HG03175 (cell line): ENCODE measurements at regions not wholly inside any gene's neighbourhood (a gene's known extent, or its start where the extent isn't known, plus 50 kb on each side); places are given as distances from the start of the nearest gene placed in this dataset.
A peak's percentile ranks its signal among the peaks of the same experiment; 100 is the strongest.
"Not testable (repeated sequence)": the region's sequence is repeated elsewhere in the genome, so short reads cannot be mapped to it uniquely, and the experiment has no call there.

Experiments used
- ATAC-seq: cut with Tn5 transposase; IDR thresholded peaks from one replicate; pipeline ENCODE4 v1.9.1; 2021; ENCODE audit warnings: mild to moderate bottlenecking, moderate library complexity; ENCODE audit not compliant: unreplicated experiment

DNA sequence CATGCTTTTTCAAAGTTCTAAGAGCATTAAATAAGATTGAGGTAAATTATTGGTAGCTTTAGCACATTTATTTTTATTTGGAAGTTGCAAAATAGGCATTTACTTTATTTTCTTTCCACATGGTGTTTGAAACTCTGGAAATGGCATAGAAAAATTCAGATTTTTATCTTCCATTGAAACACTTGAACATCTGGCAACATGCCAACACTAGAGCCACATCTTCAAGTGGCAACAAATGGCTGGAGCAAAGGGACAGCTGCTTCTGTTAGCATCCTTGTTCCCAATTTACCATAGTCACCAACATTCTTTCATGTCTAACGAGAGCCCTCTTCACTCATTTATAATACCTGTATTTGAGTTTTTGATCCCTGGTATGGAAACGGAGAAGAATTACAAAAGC, 539.9 kb downstream of the ZNF608 start:
- ATAC-seq, result no peak

GRCh38 chr5:124203303-124203702, 543.1 kb downstream of the ZNF608 start:
- no peak for ATAC-seq

DNA sequence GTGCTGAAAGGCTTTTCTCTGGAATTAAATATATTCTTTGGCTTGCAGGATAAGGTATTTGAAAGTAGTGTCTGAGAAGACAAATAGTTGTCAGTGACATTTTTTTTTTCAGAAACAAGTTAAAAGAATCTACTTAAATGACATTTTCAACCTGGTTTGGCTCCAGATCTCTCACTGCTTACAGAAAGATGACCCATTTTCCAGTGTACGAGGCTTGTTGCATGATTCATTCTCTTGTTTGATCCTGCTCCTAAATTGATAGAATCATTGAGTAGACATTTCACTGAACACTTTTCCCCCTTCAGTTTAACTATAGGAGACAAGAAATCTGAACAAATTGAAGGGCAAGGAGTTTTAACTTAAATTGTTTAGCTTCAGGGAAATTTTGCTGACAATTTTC, 546.1 kb downstream of the ZNF608 start:
- ATAC-seq, result no peak

DNA sequence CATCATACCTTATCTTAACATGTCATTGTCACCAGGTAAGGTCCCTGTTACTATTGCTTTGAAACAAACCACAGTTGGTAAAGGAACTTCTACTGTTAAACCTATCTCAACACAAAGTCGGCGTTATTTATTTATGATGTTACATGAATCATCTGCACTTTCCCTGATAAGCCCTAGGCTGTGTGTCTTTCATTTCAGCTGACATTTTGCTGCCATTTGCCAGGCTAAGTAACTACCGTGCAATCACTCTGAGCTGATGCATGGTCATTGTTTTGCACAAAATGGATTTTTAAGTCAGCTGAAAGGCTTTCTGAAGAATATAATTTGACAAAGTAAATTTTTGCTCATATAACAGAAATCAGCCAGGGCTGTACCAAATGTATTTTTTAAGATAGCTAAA, 546.5 kb downstream of the ZNF608 start:
- no peak for ATAC-seq

DNA sequence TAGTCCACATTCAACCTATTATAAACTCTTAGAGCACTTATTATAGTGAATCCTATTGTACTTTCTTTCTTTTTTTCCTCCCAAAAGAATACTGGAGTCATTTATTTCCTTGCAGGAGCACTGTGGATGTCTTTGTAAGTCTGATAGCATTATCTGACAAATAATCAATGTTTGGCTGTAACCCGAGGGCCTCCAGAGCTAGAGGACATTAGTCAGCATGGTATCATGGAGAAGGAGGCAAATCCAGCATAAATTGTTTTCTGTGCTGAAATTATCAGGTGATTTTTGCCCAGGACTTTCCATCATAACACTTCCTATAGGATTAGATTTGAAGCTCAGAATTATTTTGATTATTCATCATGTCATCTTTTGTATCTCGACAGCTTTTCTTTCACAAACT, 551.0 kb downstream of the ZNF608 start:
- no peak for ATAC-seq

- ATAC-seq, result no peak
Measured at GRCh38 chr5:124194282-124194681, 552.2 kb downstream of the ZNF608 start.

DNA sequence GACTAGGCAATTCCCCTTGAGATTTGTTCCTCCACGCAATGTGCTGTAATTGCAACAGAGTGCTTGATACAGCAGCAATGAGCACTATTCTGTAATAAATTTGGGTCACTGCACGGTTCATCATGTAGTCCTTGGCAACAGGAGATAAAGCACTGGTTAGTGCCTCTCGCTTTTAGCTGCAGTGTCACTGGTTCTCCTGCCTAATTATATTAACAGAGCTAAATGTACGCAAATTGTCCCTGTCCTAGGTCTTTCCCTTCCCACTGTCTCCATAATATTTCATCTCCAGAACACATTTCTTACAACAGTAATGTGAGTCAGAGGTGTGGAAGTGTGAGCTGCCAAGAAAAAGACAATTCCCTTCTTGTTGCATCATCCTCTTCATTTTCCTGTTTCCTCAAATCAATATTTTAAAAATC, 553.1 kb downstream of the ZNF608 start:
- no peak for ATAC-seq

DNA sequence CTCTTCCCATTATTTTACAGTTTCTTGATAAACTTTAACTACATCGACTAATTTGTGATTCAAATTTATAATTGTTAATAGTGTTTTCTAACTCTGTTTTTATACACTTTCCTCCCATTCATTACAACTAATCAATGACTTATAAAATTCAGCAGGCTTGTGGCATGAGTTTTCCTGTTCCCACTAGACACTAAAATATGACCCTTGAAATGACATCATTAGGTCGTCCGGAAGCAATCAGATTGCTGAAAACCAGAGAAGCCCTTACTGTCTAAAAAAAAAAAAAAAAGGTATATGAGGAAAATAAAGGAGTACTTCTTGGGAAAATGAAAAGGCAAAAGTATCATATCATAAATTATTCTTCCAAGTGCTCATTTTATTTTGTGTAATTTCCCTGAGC, 553.7 kb downstream of the ZNF608 start:
- no peak for ATAC-seq

DNA sequence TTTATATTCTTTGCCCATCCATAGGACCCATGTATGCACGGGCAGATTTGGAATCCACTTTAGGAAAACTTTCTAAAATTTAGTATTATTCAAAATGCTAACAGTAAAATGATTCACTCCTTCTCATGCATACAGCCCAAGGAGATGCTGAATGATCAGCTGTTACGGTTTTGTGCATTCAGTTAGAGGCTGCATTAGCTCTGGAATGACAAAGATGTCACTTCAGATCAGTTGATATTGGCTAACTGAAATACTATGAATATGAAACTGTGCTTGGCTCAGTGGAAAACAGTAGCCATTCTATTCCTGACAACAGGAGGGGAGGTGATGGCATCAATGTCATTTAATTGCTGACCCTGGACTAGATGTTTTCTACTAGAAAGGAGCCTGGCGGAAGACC, 560.7 kb downstream of the ZNF608 start:
- ATAC-seq, result no peak

GRCh38 chr5:124182133-124182532, 564.3 kb downstream of the ZNF608 start:
- no peak for ATAC-seq

DNA sequence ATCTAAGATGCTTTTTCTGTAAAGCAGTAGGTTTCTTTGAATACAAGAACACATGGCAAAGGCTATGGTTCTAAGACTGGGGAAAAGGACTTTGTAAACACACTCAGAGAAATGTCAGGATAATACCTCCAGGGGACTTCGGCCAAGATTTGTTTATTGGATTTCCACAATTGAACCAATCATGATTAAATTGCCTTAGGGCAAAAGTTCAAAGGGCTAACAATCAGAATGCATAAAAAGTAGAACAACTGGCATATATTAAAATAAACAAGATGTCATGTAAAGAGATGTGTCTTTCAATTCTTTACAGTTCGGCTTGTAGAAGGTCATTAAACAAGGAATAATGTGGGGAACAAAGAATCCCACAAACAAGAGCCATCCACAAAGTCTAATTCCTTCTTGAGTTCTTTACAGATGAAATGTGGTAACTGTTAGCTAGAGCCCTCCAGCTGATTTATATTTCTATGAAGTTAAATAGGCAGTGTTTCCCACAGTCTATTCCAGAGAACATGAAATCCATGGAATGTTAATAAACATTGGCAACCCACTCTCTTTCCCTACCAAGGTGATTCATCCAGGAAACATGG, 565.5 kb downstream of the ZNF608 start:
- no peak for ATAC-seq

GRCh38 chr5:124180299-124180874, 566.1 kb downstream of the ZNF608 start:
- no peak for ATAC-seq

DNA sequence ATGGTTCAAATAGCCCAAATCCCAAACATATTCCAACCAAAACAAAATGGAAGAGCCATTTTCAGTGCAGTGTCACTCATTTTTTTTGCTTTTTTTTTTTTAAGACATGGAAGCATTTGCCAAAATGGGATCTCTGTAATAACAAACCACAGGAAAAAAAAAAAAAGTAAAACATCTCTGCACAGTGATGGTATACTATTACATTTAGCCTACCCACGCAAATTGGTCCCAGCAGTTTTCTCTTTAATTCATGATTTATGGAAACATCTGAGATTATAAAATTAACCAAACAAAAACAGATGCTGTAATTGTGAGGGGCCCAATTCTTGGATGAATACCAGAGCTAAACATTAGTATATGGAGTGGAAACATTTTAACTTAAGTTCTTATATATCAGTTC, 566.6 kb downstream of the ZNF608 start:
- no peak for ATAC-seq

GRCh38 chr5:124178050-124178449, 568.4 kb downstream of the ZNF608 start:
- ATAC-seq, result no peak

DNA sequence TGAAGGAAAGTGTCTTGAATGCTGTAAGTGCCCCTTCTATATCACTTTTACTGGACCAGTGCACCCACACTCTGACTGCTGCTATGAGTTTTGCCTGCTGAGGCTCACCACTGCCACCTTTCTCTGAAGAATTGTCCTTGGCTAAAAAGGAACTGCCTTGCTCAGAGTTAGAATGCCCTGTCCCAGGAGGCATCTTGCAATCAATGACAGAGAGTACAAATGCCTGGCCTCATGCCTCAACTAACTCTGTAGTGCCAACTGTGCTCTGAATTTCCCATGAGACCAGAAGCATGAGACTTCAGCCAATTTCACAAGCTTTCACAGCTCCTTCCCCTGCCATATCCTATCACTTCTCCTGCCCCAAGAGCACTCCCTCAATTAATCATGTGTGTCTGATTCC, 569.7 kb downstream of the ZNF608 start:
- no peak for ATAC-seq

DNA sequence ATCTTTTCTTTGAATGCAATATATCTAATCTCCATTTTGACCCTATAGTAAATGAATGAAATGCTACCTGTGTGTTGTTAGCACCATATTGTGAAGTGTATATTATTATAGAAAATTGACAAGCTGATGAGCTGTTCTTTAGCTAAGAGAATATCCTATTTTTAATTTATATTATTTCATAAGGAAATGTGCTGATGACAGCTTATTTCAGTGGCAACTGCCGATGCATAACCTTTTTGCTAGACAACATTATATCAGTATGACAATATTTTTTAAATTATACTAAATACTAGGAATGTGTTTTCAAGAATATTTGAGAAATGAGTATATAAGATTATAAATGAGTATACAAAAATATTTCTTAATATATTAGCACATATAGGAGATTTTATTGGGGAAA, 573.1 kb downstream of the ZNF608 start:
- no peak for ATAC-seq

- ATAC-seq, result no peak
Measured at GRCh38 chr5:124172389-124173003, 573.9 kb downstream of the ZNF608 start.

DNA sequence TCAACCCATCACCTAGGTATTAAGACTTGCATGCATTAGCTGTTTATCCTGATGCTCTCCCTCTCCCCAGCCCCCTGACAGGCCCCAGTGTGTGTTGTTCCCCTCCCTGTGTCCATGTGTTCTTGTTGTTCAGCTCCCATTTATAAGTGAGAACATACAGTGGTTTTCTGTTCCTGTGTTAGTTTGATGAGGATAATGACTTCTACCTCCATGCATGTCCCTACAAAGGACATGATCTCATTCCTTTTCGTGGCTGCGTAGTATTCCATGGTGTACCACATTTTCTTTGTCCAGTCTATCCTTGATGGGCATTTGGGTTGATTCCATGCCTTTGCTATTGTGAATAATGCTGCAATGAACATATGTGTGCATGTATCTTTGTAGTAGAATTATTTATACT, 578.3 kb downstream of the ZNF608 start:
- ATAC-seq, result not testable (repeated sequence)

GRCh38 chr5:124162767-124163532, 583.5 kb downstream of the ZNF608 start:
- no peak for ATAC-seq

DNA sequence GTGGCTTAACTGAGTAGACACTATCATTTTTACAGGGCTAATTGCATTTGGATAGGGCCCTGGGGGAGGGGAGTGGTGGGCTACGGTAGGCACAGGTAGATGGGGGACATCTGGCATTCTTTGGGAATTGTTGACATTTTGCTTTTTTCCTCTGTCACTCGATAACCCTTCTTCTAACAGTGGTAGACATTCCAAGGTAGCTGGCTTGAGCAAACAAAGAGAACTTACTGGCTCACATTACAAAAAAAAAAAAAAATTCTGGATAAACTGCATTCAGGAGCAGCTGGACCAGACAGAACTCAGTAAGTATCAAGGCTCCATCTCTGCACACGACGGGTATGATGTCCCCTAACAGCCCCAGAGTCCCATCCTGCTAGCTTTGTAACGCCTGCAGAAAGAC, 585.2 kb downstream of the ZNF608 start:
- no peak for ATAC-seq

DNA sequence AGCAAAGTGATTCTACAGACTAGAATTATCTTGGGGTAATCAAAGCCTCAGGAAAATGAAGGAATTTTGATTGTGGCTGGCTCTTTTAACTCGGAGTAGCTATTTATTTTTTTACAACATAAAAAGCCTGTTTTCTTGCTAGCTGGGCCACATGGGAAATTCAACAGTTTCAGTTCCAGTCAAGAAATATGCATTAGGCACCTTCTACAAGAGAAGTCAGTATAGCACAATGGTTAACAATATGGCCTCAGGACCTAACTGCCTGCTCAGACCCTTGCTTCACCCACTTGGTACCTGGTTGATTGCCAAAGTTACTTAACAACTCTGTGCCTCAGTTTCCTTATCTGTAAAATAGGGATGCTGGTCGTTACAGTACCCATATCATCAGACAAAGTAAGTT, 586.2 kb downstream of the ZNF608 start:
- no peak for ATAC-seq

- peak; percentile 55 for ATAC-seq
Measured at GRCh38 chr5:124157320-124157719, 589.1 kb downstream of the ZNF608 start.
